Parathyroid adenoma (tissue), 2 donors: ENCODE measurements at regions not wholly inside any gene's neighbourhood (a gene's known extent, or its start where the extent isn't known, plus 50 kb on each side); places are given as distances from the start of the nearest gene placed in this dataset.

Experiments used
- H2AFZ ChIP-seq: fragments of 300-600 bp; sonication (generic); one replicate; pipeline ENCODE4 v1.7.0; 2017; ENCODE audit warnings: antibody characterized with exemption, mild to moderate bottlenecking
- H3K27ac ChIP-seq: fragments of 300-600 bp; sonication (generic); one replicate; pipeline ENCODE4 v1.7.0; 2017
- H3K27me3 ChIP-seq: fragments of 300-600 bp; sonication (generic); one replicate; pipeline ENCODE4 v1.7.0; 2017; ENCODE audit warnings: low read length; ENCODE audit not compliant: control insufficient read depth, insufficient read depth
- H3K36me3 ChIP-seq: fragments of 300-600 bp; sonication (generic); one replicate; pipeline ENCODE4 v1.7.0; 2017; ENCODE audit warnings: low read length; ENCODE audit not compliant: control insufficient read depth, insufficient read depth
- H3K4me1 ChIP-seq: fragments of 300-600 bp; sonication (generic); one replicate; pipeline ENCODE4 v1.7.0; 2017; ENCODE audit warnings: control low read depth
- H3K4me2 ChIP-seq: fragments of 300-600 bp; sonication (generic); one replicate; pipeline ENCODE4 v1.7.0; 2017; ENCODE audit warnings: low read length
- H3K4me3 ChIP-seq: fragments of 300-600 bp; sonication (generic); one replicate; pipeline ENCODE4 v1.7.0; 2017; ENCODE audit warnings: low read depth, low read length
- H3K79me2 ChIP-seq: fragments of 300-600 bp; sonication (generic); one replicate; pipeline ENCODE4 v1.7.0; 2017; ENCODE audit warnings: control low read depth
- H3K9ac ChIP-seq: fragments of 300-600 bp; sonication (generic); one replicate; pipeline ENCODE4 v1.7.0; 2017; ENCODE audit warnings: mild to moderate bottlenecking
- H3K9me3 ChIP-seq: fragments of 300-600 bp; sonication (generic); one replicate; pipeline ENCODE4 v1.7.0; 2017; ENCODE audit warnings: low read length; ENCODE audit not compliant: control insufficient read depth
- TF ChIP-seq, protein P1 (sequence below): fragments of 300-600 bp; sonication (generic); IDR thresholded peaks from one replicate; pipeline ENCODE4 v1.7.0; 2017; ENCODE audit warnings: antibody characterized with exemption, mild to moderate bottlenecking
- donor health status: primary hyperparathyroidism.

DNA sequence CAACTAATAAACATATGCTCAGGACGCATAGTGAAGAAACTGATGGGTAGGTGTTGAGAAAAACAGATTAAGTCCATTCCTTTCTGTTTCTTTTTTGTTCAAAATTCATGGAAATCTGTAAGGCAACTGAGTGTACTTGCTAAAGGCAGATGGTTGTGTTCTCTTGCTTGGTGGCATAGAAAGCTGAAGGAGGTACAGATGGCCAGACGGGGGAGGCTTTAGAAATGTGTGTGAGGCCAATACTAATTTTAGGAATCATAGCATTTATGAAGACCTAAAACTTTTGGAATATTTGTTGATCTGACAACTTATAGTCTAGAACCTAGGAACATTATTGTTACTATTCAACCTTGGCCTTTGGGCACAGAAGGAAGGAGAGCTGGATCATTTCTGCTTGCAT lies 56.8 kb upstream of the EMCN start:
- no peak overlapping the region for H3K27ac ChIP-seq
- TF ChIP-seq, protein P1, sequence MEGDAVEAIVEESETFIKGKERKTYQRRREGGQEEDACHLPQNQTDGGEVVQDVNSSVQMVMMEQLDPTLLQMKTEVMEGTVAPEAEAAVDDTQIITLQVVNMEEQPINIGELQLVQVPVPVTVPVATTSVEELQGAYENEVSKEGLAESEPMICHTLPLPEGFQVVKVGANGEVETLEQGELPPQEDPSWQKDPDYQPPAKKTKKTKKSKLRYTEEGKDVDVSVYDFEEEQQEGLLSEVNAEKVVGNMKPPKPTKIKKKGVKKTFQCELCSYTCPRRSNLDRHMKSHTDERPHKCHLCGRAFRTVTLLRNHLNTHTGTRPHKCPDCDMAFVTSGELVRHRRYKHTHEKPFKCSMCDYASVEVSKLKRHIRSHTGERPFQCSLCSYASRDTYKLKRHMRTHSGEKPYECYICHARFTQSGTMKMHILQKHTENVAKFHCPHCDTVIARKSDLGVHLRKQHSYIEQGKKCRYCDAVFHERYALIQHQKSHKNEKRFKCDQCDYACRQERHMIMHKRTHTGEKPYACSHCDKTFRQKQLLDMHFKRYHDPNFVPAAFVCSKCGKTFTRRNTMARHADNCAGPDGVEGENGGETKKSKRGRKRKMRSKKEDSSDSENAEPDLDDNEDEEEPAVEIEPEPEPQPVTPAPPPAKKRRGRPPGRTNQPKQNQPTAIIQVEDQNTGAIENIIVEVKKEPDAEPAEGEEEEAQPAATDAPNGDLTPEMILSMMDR = no peak
- H3K4me2 ChIP-seq = no peak overlapping the region
- no peak overlapping the region for H3K9ac ChIP-seq
- no peaks in the 10 kb centered on the region for H3K36me3 ChIP-seq
- no peaks in the 10 kb centered on the region for H3K79me2 ChIP-seq
- no peak overlapping the region for H2AFZ ChIP-seq
- H3K9me3 ChIP-seq = no peaks in the 10 kb centered on the region
- no peaks in the 10 kb centered on the region for H3K4me1 ChIP-seq
- H3K4me3 ChIP-seq = no peak overlapping the region
- H3K27me3 ChIP-seq = no peaks in the 10 kb centered on the region

DNA sequence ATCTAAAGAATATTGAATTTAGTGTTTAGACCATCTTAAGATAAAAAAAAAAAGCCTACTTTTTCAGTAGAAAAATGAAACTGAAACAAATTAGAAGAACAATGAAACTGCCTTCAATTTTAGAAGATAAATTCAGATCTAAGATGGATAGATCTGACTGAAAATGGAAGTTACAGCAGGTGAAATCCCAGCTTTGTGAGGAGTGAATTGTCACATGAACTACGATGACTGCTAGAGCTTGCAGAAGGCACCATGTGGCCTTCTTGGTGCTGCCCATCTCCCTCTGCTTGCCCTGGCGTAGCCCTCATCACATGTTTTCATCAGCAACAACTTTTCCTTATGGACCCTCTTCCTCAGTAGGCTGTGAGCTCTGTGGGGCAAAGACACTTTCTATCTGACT lies 51.4 kb upstream of the EMCN start:
- no peaks in the 10 kb centered on the region for H3K9me3 ChIP-seq
- no peak overlapping the region for H3K4me2 ChIP-seq
- TF ChIP-seq, protein P1 = no peak
- H2AFZ ChIP-seq = no peak overlapping the region
- no peak overlapping the region for H3K4me3 ChIP-seq
- H3K4me1 ChIP-seq = no peaks in the 10 kb centered on the region
- H3K9ac ChIP-seq = no peak overlapping the region
- no peaks in the 10 kb centered on the region for H3K79me2 ChIP-seq
- no peak overlapping the region for H3K27ac ChIP-seq
- H3K27me3 ChIP-seq = no peaks in the 10 kb centered on the region
- no peaks in the 10 kb centered on the region for H3K36me3 ChIP-seq
